22Rv1 (cell line): ENCODE measurements at regions not wholly inside any gene's neighbourhood (a gene's known extent, or its start where the extent isn't known, plus 50 kb on each side); places are given as distances from the start of the nearest gene placed in this dataset.

Source experiments
- H3K27ac ChIP-seq: fragments of 450-650 bp; 2 replicates; pipeline ENCODE4 v1.5.1; 2017
- CTCF ChIP-seq: fragments of 450-650 bp; IDR thresholded peaks from 2 replicates; pipeline ENCODE4 v1.5.1; 2017; ENCODE audit warnings: mild to moderate bottlenecking
- ZFX ChIP-seq: fragments of 450-650 bp; IDR thresholded peaks from 2 replicates; pipeline ENCODE4 v1.6.1; 2017; ENCODE audit warnings: antibody characterized with exemption, borderline replicate concordance

GRCh38 chr13:33375421-33375820 lies 89.9 kb upstream of the STARD13 start:
- TF ChIP-seq ZFX (no peak), CTCF (no peak)
- no peak overlapping the region for H3K27ac ChIP-seq

DNA sequence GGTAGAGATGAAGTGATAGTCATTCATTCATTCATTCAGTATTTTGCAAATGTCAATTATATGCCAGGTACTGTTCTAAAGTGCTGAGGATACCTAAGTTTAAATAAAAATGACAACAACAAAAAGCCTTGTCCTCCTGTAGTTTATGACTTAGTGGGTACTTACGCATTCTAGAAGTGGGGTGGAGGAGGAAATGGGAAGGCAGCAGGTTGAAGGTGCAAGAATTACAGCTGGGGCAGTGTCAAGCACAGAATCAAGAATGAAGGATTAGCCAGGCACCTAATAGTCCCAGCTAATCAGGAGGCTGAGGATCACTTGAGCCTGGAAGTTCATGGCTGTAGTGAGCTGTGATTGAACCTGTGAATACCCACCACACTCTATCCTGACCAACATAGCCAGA lies 90.7 kb upstream of the STARD13 start:
- TF ChIP-seq ZFX (no peak), CTCF (no peak)
- no peak overlapping the region for H3K27ac ChIP-seq

DNA sequence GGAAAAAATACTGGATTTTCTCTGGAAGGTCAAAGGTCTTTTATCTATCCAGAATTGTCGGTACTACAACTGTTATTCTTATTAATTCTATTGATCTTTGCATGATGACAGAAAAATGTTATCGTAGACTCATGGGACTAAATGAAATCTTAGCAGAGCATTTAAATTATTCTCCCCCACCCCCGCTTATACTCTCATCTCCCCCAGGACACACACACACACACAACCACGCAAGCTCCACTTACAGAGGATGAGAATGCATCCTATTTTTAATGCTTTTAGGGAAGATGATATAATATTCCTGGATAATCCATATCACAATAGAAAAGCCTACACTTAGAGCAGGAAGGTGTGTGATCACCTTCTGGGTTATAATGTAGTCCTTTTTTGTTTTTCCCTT lies 91.9 kb upstream of the STARD13 start:
- no peak for TF ChIP-seq ZFX
- no peak for TF ChIP-seq CTCF
- H3K27ac ChIP-seq: no peak overlapping the region

DNA sequence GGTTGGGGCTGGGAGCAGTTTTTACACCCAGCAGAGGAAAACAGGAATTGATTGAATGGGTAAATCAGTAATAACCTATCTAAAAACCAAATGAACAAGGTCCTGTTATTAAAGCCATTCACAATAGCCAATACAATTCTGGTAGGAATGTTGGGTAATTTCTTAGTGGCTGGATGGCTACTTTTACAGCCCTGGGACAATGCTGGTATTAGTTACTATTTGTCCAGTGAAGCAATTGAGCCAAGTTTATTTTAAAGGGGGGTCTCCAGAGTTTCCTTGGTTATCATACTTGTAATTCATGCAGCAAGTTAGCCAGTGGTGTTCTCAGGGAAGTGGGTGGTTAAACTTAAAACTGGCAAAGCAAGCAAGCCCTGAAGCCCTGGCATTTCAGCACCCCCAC lies 92.3 kb upstream of the STARD13 start:
- TF ChIP-seq ZFX: no peak
- no peak for TF ChIP-seq CTCF
- no peak overlapping the region for H3K27ac ChIP-seq

DNA sequence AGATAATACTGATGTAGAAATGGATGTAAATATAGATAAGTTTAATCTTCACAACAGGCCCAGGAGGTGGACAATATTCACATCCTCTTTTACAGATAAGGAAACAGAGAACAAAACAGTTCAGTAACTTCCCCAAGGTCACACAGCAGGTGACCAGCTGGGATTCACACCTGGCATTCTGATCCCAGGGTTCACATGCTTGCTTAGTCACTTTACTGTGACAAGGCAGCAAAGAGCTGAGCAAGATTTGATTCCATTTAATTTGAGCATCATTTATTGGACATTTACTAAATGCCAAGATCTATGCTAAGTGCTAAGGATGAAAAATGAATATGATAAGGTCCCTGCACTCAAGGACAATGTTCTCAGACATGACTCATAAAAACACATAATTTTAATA lies 94.1 kb upstream of the STARD13 start:
- no peak overlapping the region for H3K27ac ChIP-seq
- no peak for TF ChIP-seq ZFX
- TF ChIP-seq CTCF: no peak

GRCh38 chr13:33380487-33381079 lies 95.0 kb upstream of the STARD13 start:
- H3K27ac ChIP-seq: no peak overlapping the region
- TF ChIP-seq ZFX (no peak), CTCF (no peak)

GRCh38 chr13:33381180-33381579 lies 95.6 kb upstream of the STARD13 start:
- H3K27ac ChIP-seq: no peak overlapping the region
- TF ChIP-seq ZFX (no peak), CTCF (no peak)
